Activated T-helper 17 cell treated with anti-CD3 and anti-CD28 coated beads, Interleukin-2, amount 50 U/mL, for 72 hours (primary cell): ENCODE measurements at regions not wholly inside any gene's neighbourhood (a gene's known extent, or its start where the extent isn't known, plus 50 kb on each side); places are given as distances from the start of the nearest gene placed in this dataset.
A peak's percentile ranks its signal among the peaks of the same experiment; 100 is the strongest.
"Not testable (repeated sequence)": the region's sequence is repeated elsewhere in the genome, so short reads cannot be mapped to it uniquely, and the experiment has no call there.

ENCODE experiments used
- ATAC-seq: fragments of 150-1000 bp; cut with Tn5 transposase; replicated peaks from 2 replicates; pipeline ENCODE4 v1.10.0; 2021; ENCODE audit warnings: mild to moderate bottlenecking, moderate library complexity
- H3K27ac Mint-ChIP-seq: one replicate; pipeline ENCODE4 v1.8.0; 2022; ENCODE audit warnings: mixed read lengths
- H3K27me3 Mint-ChIP-seq: one replicate; pipeline ENCODE4 v1.8.0; 2022; ENCODE audit warnings: mixed read lengths
- H3K36me3 Mint-ChIP-seq: one replicate; pipeline ENCODE4 v1.8.0; 2022; ENCODE audit warnings: low read depth, mild to moderate bottlenecking, mixed read lengths
- H3K4me1 Mint-ChIP-seq: one replicate; pipeline ENCODE4 v1.8.0; 2022; ENCODE audit warnings: mixed read lengths
- H3K4me3 Mint-ChIP-seq: one replicate; pipeline ENCODE4 v1.8.0; 2022; ENCODE audit warnings: mild to moderate bottlenecking, mixed read lengths
- H3K9me3 Mint-ChIP-seq: one replicate; pipeline ENCODE4 v1.8.0; 2022; ENCODE audit warnings: mixed read lengths

DNA sequence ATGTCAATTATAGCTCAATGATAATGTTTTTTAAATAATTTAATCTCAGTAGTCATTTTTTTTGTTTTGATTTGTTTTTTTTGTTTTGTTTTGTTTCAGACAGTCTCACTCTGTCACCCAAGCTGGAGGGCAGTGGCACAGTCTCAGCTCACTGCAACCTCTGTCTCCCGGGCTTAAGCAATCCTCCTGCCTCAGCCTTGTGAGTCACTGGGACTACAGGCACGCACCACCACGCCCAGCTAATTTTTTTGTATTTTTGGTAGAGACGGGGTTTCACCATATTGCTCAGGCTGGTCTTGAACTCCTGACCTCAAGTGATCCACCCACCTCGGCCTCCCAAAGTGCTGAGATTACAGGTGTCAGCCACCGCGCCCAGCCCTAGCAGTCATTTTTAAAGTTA, 60.6 kb upstream of the RTL6 start:
- ATAC-seq, H3K27ac Mint-ChIP-seq, H3K4me3 Mint-ChIP-seq, H3K4me1 Mint-ChIP-seq, H3K9me3 Mint-ChIP-seq, H3K36me3 Mint-ChIP-seq: not testable (repeated sequence)
- H3K27me3 Mint-ChIP-seq = peaks cover 20% of the 10 kb centered on the region

DNA sequence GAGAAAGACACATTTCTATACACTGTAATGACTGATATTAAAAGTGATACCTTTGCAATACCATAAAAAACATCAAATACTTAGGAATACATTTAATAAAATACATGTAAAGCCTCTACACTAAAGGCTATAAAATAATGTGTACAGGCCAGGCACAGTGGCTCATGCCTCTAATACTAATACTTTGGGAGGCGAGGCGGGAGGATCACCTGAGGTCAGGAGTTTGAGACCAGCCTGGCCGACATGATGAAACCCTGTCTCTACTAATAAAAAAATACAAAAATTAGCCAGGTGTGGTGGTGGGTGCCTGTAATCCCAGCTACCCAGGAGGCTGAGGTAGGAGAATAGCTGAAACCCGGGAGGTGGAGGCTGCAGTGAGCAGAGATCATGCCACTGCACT, 59.8 kb upstream of the RTL6 start:
- not testable (repeated sequence) for H3K4me1 Mint-ChIP-seq, ATAC-seq, H3K27ac Mint-ChIP-seq, H3K4me3 Mint-ChIP-seq, H3K36me3 Mint-ChIP-seq, H3K9me3 Mint-ChIP-seq
- H3K27me3 Mint-ChIP-seq = peaks cover 20% of the 10 kb centered on the region

- no peak for ATAC-seq
- Mint-ChIP-seq H3K9me3 (no peaks in the 10 kb centered on the region), H3K27me3 (peaks cover 20% of the 10 kb centered on the region), H3K4me1 (no peaks in the 10 kb centered on the region), H3K36me3 (no peaks in the 10 kb centered on the region), H3K27ac (no peak overlapping the region), H3K4me3 (no peak overlapping the region)
Observed at GRCh38 chr22:44557064-44557748, 59.2 kb upstream of the RTL6 start.

- peaks cover 6% of the 10 kb centered on the region for H3K4me1 Mint-ChIP-seq
- no peaks in the 10 kb centered on the region for H3K9me3 Mint-ChIP-seq
- no peak overlapping the region for H3K4me3 Mint-ChIP-seq
- no peak overlapping the region for H3K27ac Mint-ChIP-seq
- no peak for ATAC-seq
- H3K27me3 Mint-ChIP-seq = peaks cover 20% of the 10 kb centered on the region
- H3K36me3 Mint-ChIP-seq = no peaks in the 10 kb centered on the region
Observed at GRCh38 chr22:44555597-44555996, 57.6 kb upstream of the RTL6 start.

- peaks cover 20% of the 10 kb centered on the region for H3K27me3 Mint-ChIP-seq
- H3K36me3 Mint-ChIP-seq = no peaks in the 10 kb centered on the region
- H3K9me3 Mint-ChIP-seq = no peaks in the 10 kb centered on the region
- peaks cover 6% of the 10 kb centered on the region for H3K4me1 Mint-ChIP-seq
- H3K4me3 Mint-ChIP-seq = no peak overlapping the region
- no peak overlapping the region for H3K27ac Mint-ChIP-seq
- ATAC-seq = no peak
Observed at GRCh38 chr22:44555046-44555445, 57.0 kb upstream of the RTL6 start.

DNA sequence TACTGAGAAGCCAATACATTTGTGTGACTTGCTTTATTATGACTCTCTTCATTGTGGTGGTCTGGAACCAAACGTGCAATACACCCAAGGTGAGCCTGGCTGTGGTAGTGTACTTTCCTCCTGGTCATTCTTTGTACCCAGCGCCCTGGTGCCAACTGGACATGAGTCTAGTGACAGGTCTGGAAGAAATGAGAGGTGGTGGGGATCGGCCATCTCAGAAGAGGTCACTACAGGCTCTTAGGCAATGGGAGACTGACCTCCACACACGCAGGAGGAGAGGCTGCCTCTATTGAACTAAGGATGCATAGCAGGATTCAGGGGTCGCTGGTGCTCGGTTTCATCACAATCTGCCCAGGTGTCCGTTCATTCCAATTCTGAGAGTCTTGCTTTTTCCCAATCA, 56.4 kb upstream of the RTL6 start:
- Mint-ChIP-seq H3K36me3 (no peaks in the 10 kb centered on the region), H3K4me3 (no peak overlapping the region), H3K27me3 (peaks cover 15% of the 10 kb centered on the region), H3K27ac (no peak overlapping the region), H3K4me1 (peaks cover 6% of the 10 kb centered on the region), H3K9me3 (no peaks in the 10 kb centered on the region)
- no peak for ATAC-seq

GRCh38 chr22:44550711-44551491, 52.9 kb upstream of the RTL6 start:
- Mint-ChIP-seq H3K36me3 (no peaks in the 10 kb centered on the region), H3K27me3 (peaks cover 17% of the 10 kb centered on the region), H3K4me3 (no peak overlapping the region), H3K4me1 (peaks cover 6% of the 10 kb centered on the region), H3K9me3 (no peaks in the 10 kb centered on the region), H3K27ac (no peak overlapping the region)
- ATAC-seq = peak; percentile 99

GRCh38 chr22:44549701-44550100, 51.7 kb upstream of the RTL6 start:
- Mint-ChIP-seq H3K27ac (no peak overlapping the region), H3K9me3 (no peaks in the 10 kb centered on the region), H3K4me1 (peaks cover 6% of the 10 kb centered on the region), H3K4me3 (no peak overlapping the region), H3K36me3 (no peaks in the 10 kb centered on the region), H3K27me3 (peaks cover 14% of the 10 kb centered on the region)
- no peak for ATAC-seq

- H3K27me3 Mint-ChIP-seq = peaks cover 12% of the 10 kb centered on the region
- H3K36me3 Mint-ChIP-seq = no peaks in the 10 kb centered on the region
- peaks cover 6% of the 10 kb centered on the region for H3K4me1 Mint-ChIP-seq
- H3K4me3 Mint-ChIP-seq = no peak overlapping the region
- no peaks in the 10 kb centered on the region for H3K9me3 Mint-ChIP-seq
- no peak overlapping the region for H3K27ac Mint-ChIP-seq
- no peak for ATAC-seq
Observed at GRCh38 chr22:44548981-44549380, 50.9 kb upstream of the RTL6 start.
